T-helper 1 cell treated with Interleukin-12 subunit alpha and Interleukin-12 subunit beta and Interleukin-4 antibody, amounts not matched to agents 30 μg/mL and 1 μg/mL, for 36 hours (primary cell): ENCODE measurements at regions not wholly inside any gene's neighbourhood (a gene's known extent, or its start where the extent isn't known, plus 50 kb on each side); places are given as distances from the start of the nearest gene placed in this dataset.
"Not testable (repeated sequence)": the region's sequence is repeated elsewhere in the genome, so short reads cannot be mapped to it uniquely, and the experiment has no call there.

Experiments used
- H3K27ac Mint-ChIP-seq: one replicate; pipeline ENCODE4 v1.8.0; 2021; ENCODE audit warnings: mild to moderate bottlenecking, mixed read lengths
- H3K27me3 Mint-ChIP-seq: one replicate; pipeline ENCODE4 v1.8.0; 2021; ENCODE audit warnings: low read depth, mixed read lengths
- H3K36me3 Mint-ChIP-seq: one replicate; pipeline ENCODE4 v1.8.0; 2021; ENCODE audit warnings: low read depth, mixed read lengths
- H3K4me1 Mint-ChIP-seq: one replicate; pipeline ENCODE4 v1.8.0; 2021; ENCODE audit warnings: low read depth, mixed read lengths
- H3K4me3 Mint-ChIP-seq: one replicate; pipeline ENCODE4 v1.8.0; 2021; ENCODE audit warnings: mild to moderate bottlenecking, moderate library complexity, mixed read lengths
- H3K9me3 Mint-ChIP-seq: one replicate; pipeline ENCODE4 v1.8.0; 2021; ENCODE audit warnings: mixed read lengths

GRCh38 chr19:37303591-37304171 lies 67.2 kb upstream of the ZNF527 start:
- no peak overlapping the region for H3K4me3 Mint-ChIP-seq
- peak overlapping the region; percentile 63 for H3K27ac Mint-ChIP-seq
- peaks cover 3% of the 10 kb centered on the region for H3K36me3 Mint-ChIP-seq
- no peaks in the 10 kb centered on the region for H3K27me3 Mint-ChIP-seq
- peaks cover 32% of the 10 kb centered on the region for H3K9me3 Mint-ChIP-seq
- no peaks in the 10 kb centered on the region for H3K4me1 Mint-ChIP-seq

DNA sequence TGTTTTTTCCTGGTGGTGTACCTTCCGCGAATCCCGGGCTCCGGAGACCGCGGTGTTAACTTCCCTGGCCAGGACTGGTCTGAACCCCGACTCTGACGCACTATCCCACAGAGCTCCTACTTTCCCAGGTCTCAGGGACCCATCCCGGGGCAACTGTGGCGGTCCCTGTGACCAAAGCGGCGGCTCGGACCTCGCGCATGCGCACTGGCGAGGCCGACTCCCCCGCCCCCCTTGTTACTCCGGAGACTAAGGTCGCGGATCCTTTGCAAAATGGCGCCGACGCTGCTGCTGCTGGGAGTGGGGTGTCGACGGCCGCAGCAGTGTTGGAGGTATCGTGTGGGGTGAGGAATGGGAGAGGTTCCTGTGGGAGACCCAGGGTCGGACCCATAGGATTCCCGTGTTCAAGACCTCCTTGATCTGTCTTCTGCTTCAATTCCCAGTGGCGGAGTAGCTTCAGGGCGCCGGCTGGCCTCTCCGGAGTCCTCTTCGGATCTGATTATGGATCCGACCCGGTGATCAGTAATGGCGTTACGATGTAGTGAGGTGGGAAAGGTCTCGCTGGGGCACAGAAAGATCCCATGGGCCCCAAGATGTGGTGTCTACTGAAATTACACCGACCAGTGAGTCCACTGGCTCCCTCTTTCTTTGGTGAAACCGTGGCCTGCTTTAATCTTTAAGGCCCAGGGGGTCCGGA lies 66.6 kb upstream of the ZNF527 start:
- H3K9me3 Mint-ChIP-seq, result peaks cover 37% of the 10 kb centered on the region
- no peak overlapping the region for H3K27ac Mint-ChIP-seq
- no peak overlapping the region for H3K4me3 Mint-ChIP-seq
- no peaks in the 10 kb centered on the region for H3K4me1 Mint-ChIP-seq
- no peaks in the 10 kb centered on the region for H3K27me3 Mint-ChIP-seq
- peaks cover 3% of the 10 kb centered on the region for H3K36me3 Mint-ChIP-seq

- no peak overlapping the region for H3K27ac Mint-ChIP-seq
- H3K4me1 Mint-ChIP-seq, result no peaks in the 10 kb centered on the region
- no peaks in the 10 kb centered on the region for H3K27me3 Mint-ChIP-seq
- H3K4me3 Mint-ChIP-seq, result no peak overlapping the region
- peaks cover 3% of the 10 kb centered on the region for H3K36me3 Mint-ChIP-seq
- peaks cover 37% of the 10 kb centered on the region for H3K9me3 Mint-ChIP-seq
Measured at GRCh38 chr19:37304884-37305255, 66.0 kb upstream of the ZNF527 start.

- H3K9me3 Mint-ChIP-seq, result peaks cover 44% of the 10 kb centered on the region
- no peaks in the 10 kb centered on the region for H3K4me1 Mint-ChIP-seq
Measured at GRCh38 chr19:37306383-37306963, 64.4 kb upstream of the ZNF527 start.

DNA sequence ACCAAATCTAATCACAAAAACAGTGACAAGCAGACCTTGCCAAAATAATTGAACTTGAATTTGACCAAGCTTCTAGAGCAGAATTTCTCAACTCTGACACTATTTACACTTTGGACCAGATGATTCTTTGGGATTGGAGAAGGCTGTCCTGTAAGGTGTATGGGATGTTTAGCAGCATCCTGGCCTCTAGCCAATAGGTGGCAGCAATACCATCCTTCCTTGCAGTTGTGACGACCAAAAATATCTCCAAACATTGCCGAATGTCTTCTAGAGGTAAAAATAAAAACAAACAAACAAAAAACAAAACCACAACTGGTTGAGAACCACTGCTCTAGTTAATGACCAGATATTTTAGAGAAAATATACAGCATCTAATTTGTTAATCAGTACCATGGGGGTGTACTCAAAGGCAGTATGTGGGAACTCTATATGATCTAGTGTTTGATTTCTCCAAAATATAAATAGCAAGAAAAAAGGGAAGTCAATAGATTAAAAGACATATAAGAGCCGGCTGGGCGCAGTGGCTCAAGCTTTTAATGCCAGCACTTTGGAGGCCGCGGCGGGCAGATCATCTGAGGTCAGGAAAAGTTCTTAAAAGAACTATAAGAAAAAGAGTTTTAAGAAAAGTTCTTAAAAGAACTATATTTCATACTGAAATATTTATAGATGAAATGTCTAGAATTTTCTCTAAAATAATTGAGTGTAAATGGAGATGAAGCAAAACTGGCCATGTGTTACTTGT lies 60.9 kb upstream of the ZNF527 start:
- H3K36me3 Mint-ChIP-seq, result peaks cover 4% of the 10 kb centered on the region
- H3K27me3 Mint-ChIP-seq, result peaks cover 5% of the 10 kb centered on the region
- H3K4me3 Mint-ChIP-seq, result no peak overlapping the region
- peaks cover 10% of the 10 kb centered on the region for H3K4me1 Mint-ChIP-seq
- H3K27ac Mint-ChIP-seq, result no peak overlapping the region
- H3K9me3 Mint-ChIP-seq, result peaks cover 47% of the 10 kb centered on the region

More at GRCh38 chr19:37306383-37306963, 64.4 kb upstream of the ZNF527 start:
- H3K27ac Mint-ChIP-seq, result no peak overlapping the region
- H3K36me3 Mint-ChIP-seq, result peaks cover 3% of the 10 kb centered on the region
- H3K4me3 Mint-ChIP-seq, result no peak overlapping the region
- no peaks in the 10 kb centered on the region for H3K27me3 Mint-ChIP-seq

DNA sequence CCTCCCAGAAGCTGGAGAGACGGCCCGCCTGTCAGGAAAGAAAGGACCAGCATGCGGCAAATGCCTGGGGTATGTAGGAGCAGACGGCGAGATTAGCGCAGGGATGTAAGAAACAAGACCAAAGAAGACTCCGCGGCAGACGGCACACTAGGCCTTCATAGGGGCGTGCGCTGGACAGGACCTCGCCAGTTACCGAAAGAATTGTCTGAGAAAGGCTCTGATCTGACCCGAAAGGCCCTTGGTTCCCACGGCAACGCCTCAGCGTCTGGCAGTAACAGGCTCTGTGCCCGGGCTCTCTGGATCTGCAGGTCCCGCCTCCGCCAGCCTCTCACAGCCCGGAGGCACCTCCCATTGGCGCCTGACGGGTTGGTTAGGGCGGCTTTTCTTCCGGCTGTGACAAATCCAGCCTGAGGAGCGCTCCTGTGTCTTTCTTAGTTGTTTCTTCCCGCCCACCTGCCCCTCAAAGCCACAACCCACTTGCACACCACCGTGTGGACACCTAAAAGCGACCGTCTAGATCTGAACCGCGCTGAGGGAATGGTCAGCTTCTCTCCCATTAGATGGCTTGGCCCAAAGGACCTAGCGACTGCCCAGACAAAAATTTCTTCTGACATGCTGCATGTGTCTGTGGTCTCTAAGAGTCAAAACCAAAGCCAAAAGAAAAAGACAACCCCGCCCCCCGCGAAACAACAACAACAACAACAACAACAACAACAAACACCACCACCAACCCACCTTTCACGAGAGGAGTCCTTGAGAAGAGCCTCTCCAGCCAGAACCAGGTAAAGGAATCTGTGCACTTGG lies 58.2 kb upstream of the ZNF527 start:
- H3K4me1 Mint-ChIP-seq, result peaks cover 13% of the 10 kb centered on the region
- H3K9me3 Mint-ChIP-seq, result peaks cover 36% of the 10 kb centered on the region
- not testable (repeated sequence) for H3K27ac Mint-ChIP-seq, H3K27me3 Mint-ChIP-seq, H3K36me3 Mint-ChIP-seq
- peak overlapping the region; percentile 58 for H3K4me3 Mint-ChIP-seq

- peak overlapping the region; percentile 58 for H3K4me3 Mint-ChIP-seq
- H3K27me3 Mint-ChIP-seq, result peaks cover 5% of the 10 kb centered on the region
Measured at GRCh38 chr19:37313335-37313627, 57.6 kb upstream of the ZNF527 start.

GRCh38 chr19:37317403-37318209 lies 53.3 kb upstream of the ZNF527 start:
- Mint-ChIP-seq H3K36me3 (peaks cover 26% of the 10 kb centered on the region), H3K9me3 (peaks cover 36% of the 10 kb centered on the region), H3K27ac (peak overlapping the region; percentile 90), H3K4me1 (peaks cover 20% of the 10 kb centered on the region), H3K4me3 (peak overlapping the region; percentile 90), H3K27me3 (peaks cover 5% of the 10 kb centered on the region)

More at GRCh38 chr19:37313335-37313627, 57.6 kb upstream of the ZNF527 start:
- Mint-ChIP-seq H3K9me3 (peaks cover 34% of the 10 kb centered on the region), H3K27ac (no peak overlapping the region), H3K36me3 (peaks cover 4% of the 10 kb centered on the region), H3K4me1 (peaks cover 14% of the 10 kb centered on the region)

DNA sequence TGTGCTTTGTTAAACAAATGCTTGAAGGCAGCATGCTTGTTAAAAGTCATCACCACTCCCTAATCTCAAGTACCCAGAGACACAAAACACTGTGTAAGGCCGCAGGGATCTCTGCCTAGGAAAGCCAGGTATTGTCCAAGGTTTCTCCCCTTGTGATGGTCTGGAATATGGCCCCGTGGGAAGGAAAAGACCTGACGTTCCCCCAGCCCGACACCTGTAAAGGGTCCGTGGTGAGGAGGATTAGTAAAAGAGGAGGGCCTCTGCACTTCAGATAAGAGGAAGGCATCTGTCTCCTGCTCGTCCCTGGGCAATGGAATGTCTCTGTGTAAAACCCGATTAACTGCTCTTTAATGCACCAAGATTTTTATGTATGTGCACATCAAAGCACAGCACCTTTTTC lies 49.9 kb upstream of the ZNF527 start:
- H3K4me3 Mint-ChIP-seq, H3K27ac Mint-ChIP-seq, H3K27me3 Mint-ChIP-seq: not testable (repeated sequence)
- H3K9me3 Mint-ChIP-seq, result peaks cover 22% of the 10 kb centered on the region
- H3K4me1 Mint-ChIP-seq, result peaks cover 13% of the 10 kb centered on the region
- H3K36me3 Mint-ChIP-seq, result peaks cover 45% of the 10 kb centered on the region
